ENCODE measurements at regions not wholly inside any gene's neighbourhood (a gene's known extent, or its start where the extent isn't known, plus 50 kb on each side); places are given as distances from the start of the nearest gene placed in this dataset.

DNA sequence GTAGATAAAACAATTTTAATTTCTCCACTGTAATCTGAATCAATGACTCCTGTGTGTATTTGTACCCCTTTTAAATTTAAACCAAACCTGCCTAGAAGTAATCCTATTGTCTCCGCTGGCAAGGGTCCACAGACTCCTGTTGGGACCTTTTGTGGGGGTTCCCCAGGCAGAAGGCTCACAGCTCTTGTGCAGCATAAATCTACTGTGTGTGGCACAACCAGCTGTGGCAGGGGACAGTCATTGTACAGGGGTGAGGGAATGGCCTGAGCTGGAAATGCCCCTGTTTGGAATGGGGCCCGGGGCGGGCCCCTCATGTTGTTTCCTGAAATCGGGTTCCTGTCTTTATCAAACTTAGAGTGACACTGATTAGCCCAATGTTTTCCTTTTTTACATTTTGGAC is 318.2 kb upstream of the FAM98A start (continued):
- TF ChIP-seq, protein P1, sequence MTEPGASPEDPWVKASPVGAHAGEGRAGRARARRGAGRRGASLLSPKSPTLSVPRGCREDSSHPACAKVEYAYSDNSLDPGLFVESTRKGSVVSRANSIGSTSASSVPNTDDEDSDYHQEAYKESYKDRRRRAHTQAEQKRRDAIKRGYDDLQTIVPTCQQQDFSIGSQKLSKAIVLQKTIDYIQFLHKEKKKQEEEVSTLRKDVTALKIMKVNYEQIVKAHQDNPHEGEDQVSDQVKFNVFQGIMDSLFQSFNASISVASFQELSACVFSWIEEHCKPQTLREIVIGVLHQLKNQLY (CRISPR knock-in tag; IDR thresholded peaks at IDR 0.05) = no peak
- TF ChIP-seq, protein P2, sequence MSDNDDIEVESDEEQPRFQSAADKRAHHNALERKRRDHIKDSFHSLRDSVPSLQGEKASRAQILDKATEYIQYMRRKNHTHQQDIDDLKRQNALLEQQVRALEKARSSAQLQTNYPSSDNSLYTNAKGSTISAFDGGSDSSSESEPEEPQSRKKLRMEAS (CRISPR knock-in tag; IDR thresholded peaks at IDR 0.05) = no peak
- TF ChIP-seq, protein P3, sequence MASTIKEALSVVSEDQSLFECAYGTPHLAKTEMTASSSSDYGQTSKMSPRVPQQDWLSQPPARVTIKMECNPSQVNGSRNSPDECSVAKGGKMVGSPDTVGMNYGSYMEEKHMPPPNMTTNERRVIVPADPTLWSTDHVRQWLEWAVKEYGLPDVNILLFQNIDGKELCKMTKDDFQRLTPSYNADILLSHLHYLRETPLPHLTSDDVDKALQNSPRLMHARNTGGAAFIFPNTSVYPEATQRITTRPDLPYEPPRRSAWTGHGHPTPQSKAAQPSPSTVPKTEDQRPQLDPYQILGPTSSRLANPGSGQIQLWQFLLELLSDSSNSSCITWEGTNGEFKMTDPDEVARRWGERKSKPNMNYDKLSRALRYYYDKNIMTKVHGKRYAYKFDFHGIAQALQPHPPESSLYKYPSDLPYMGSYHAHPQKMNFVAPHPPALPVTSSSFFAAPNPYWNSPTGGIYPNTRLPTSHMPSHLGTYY (CRISPR knock-in tag; IDR thresholded peaks at IDR 0.05) = no peak

DNA sequence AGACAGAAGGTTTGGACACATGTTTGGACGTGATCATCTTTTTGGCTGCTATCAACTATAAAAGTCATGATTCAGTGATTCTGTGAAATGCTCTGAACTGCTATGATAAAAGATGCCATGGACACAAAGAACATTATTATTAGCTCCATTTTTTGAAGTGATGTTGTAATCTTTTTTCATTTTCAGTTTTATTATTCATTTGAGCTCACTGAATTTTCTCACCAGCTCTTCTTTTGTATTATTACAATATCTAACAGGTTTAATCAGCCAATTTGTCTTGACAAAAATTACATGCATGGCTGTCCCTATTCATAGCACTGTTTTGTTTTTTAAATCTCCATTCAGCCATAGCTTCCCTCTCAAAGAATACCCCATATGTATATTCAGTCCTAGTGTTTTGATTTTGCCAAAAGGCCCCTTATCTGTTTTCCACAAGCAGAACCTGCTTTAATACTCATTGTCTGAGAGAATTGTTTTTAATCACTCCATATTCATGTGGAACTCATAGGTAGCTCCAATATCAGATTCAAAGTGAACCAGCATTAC is 314.0 kb upstream of the FAM98A start:
- Mint-ChIP-seq H3K4me3 (no peak overlapping the region), H3K4me1 (peaks cover 5% of the 10 kb centered on the region; the same call in 1 of the 2 replicates), H3K9me3 (peaks cover 58% of the 10 kb centered on the region), H3K27ac (no peak overlapping the region), H3K36me3 (peaks cover 49% of the 10 kb centered on the region), H3K27me3 (ENCODE audit: low read depth) (peaks cover 3% of the 10 kb centered on the region; the same call in 1 of the 2 replicates)
- DNase-seq (ENCODE audit: low spot score) (no peak), ATAC-seq (no peak)
- POLR2A ChIA-PET = no interaction called here
- TF ChIP-seq KAT7 (CRISPR knock-in tag; IDR thresholded peaks at IDR 0.05; ENCODE audit: borderline replicate concordance) (no peak), NFE2L1 (CRISPR knock-in tag; IDR thresholded peaks at IDR 0.05) (no peak), SOX15 (CRISPR knock-in tag; IDR thresholded peaks at IDR 0.05) (no peak), RORB (CRISPR knock-in tag; IDR thresholded peaks at IDR 0.05) (no peak), ZNF138 (CRISPR knock-in tag; conservative IDR thresholded peaks at IDR 0.05) (no peak), GTF2I (CRISPR knock-in tag; conservative IDR thresholded peaks at IDR 0.05) (no peak)
- TF ChIP-seq, protein P4, sequence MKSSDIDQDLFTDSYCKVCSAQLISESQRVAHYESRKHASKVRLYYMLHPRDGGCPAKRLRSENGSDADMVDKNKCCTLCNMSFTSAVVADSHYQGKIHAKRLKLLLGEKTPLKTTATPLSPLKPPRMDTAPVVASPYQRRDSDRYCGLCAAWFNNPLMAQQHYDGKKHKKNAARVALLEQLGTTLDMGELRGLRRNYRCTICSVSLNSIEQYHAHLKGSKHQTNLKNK (CRISPR knock-in tag; IDR thresholded peaks at IDR 0.05) = no peak
- TF ChIP-seq, protein P5, sequence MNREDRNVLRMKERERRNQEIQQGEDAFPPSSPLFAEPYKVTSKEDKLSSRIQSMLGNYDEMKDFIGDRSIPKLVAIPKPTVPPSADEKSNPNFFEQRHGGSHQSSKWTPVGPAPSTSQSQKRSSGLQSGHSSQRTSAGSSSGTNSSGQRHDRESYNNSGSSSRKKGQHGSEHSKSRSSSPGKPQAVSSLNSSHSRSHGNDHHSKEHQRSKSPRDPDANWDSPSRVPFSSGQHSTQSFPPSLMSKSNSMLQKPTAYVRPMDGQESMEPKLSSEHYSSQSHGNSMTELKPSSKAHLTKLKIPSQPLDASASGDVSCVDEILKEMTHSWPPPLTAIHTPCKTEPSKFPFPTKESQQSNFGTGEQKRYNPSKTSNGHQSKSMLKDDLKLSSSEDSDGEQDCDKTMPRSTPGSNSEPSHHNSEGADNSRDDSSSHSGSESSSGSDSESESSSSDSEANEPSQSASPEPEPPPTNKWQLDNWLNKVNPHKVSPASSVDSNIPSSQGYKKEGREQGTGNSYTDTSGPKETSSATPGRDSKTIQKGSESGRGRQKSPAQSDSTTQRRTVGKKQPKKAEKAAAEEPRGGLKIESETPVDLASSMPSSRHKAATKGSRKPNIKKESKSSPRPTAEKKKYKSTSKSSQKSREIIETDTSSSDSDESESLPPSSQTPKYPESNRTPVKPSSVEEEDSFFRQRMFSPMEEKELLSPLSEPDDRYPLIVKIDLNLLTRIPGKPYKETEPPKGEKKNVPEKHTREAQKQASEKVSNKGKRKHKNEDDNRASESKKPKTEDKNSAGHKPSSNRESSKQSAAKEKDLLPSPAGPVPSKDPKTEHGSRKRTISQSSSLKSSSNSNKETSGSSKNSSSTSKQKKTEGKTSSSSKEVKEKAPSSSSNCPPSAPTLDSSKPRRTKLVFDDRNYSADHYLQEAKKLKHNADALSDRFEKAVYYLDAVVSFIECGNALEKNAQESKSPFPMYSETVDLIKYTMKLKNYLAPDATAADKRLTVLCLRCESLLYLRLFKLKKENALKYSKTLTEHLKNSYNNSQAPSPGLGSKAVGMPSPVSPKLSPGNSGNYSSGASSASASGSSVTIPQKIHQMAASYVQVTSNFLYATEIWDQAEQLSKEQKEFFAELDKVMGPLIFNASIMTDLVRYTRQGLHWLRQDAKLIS (CRISPR knock-in tag; IDR thresholded peaks at IDR 0.05; ENCODE audit: borderline replicate concordance) = no peak
- CTCF ChIA-PET = no interaction called here

DNA sequence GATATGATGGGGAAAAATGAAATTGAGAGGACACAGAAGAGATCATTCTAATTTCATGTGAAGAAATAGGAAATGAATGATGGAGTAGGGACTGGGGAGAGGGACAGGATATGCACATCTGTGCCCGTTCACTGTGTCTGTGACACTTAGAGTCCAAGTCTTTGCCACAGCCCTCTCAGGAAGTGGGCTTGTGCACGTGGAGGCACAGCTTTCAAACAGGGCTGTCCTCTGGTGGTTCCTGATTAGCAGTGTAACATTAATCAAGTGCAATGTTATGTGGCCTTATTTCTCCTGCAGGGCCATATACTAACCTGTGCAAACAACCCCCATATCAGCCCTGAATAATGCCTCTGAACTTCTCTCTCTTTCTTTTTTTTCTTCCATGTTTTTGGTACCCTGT is 312.2 kb upstream of the FAM98A start:
- no peak overlapping the region for H3K4me3 Mint-ChIP-seq
- ATAC-seq = no peak
- peaks cover 40% of the 10 kb centered on the region for H3K9me3 Mint-ChIP-seq
- peaks cover 3% of the 10 kb centered on the region; the same call in 1 of the 2 replicates for H3K27me3 Mint-ChIP-seq (ENCODE audit: low read depth)
- CTCF ChIA-PET = no interaction called here
- no peak overlapping the region for H3K27ac Mint-ChIP-seq
- H3K4me1 Mint-ChIP-seq = peaks cover 5% of the 10 kb centered on the region; the same call in 1 of the 2 replicates
- peaks cover 37% of the 10 kb centered on the region for H3K36me3 Mint-ChIP-seq
- POLR2A ChIA-PET = no interaction called here
- no peak for DNase-seq (ENCODE audit: low spot score)
- TF ChIP-seq NR3C1 (CRISPR knock-in tag; conservative IDR thresholded peaks at IDR 0.05; ENCODE audit: low read depth) = no peak
- TF ChIP-seq, protein P6, sequence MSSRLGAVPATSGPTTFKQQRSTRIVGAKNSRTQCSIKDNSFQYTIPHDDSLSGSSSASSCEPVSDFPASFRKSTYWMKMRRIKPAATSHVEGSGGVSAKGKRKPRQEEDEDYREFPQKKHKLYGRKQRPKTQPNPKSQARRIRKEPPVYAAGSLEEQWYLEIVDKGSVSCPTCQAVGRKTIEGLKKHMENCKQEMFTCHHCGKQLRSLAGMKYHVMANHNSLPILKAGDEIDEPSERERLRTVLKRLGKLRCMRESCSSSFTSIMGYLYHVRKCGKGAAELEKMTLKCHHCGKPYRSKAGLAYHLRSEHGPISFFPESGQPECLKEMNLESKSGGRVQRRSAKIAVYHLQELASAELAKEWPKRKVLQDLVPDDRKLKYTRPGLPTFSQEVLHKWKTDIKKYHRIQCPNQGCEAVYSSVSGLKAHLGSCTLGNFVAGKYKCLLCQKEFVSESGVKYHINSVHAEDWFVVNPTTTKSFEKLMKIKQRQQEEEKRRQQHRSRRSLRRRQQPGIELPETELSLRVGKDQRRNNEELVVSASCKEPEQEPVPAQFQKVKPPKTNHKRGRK (CRISPR knock-in tag; IDR thresholded peaks at IDR 0.05; ENCODE audit: borderline replicate concordance) = no peak
- no peak for TF ChIP-seq ESRRA (CRISPR knock-in tag; IDR thresholded peaks at IDR 0.05; ENCODE audit: borderline replicate concordance)
- TF ChIP-seq JAZF1 (CRISPR knock-in tag; IDR thresholded peaks at IDR 0.05) = no peak
- no peak for TF ChIP-seq SMAD3 (CRISPR knock-in tag; IDR thresholded peaks at IDR 0.05; ENCODE audit: borderline replicate concordance)
- no peak for TF ChIP-seq KAT7 (CRISPR knock-in tag; IDR thresholded peaks at IDR 0.05; ENCODE audit: borderline replicate concordance)
- TF ChIP-seq, protein P7, sequence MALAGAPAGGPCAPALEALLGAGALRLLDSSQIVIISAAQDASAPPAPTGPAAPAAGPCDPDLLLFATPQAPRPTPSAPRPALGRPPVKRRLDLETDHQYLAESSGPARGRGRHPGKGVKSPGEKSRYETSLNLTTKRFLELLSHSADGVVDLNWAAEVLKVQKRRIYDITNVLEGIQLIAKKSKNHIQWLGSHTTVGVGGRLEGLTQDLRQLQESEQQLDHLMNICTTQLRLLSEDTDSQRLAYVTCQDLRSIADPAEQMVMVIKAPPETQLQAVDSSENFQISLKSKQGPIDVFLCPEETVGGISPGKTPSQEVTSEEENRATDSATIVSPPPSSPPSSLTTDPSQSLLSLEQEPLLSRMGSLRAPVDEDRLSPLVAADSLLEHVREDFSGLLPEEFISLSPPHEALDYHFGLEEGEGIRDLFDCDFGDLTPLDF (CRISPR knock-in tag; IDR thresholded peaks at IDR 0.05) = no peak
- no peak for TF ChIP-seq ELF4 (CRISPR knock-in tag; IDR thresholded peaks at IDR 0.05; ENCODE audit: low read depth)
- TF ChIP-seq, protein P1 (CRISPR knock-in tag; IDR thresholded peaks at IDR 0.05) = no peak
- TF ChIP-seq ZNF423 (CRISPR knock-in tag; IDR thresholded peaks at IDR 0.05) = no peak
- no peak for TF ChIP-seq TCF7 (CRISPR knock-in tag; IDR thresholded peaks at IDR 0.05; ENCODE audit: low read depth)
- TF ChIP-seq, protein P8, sequence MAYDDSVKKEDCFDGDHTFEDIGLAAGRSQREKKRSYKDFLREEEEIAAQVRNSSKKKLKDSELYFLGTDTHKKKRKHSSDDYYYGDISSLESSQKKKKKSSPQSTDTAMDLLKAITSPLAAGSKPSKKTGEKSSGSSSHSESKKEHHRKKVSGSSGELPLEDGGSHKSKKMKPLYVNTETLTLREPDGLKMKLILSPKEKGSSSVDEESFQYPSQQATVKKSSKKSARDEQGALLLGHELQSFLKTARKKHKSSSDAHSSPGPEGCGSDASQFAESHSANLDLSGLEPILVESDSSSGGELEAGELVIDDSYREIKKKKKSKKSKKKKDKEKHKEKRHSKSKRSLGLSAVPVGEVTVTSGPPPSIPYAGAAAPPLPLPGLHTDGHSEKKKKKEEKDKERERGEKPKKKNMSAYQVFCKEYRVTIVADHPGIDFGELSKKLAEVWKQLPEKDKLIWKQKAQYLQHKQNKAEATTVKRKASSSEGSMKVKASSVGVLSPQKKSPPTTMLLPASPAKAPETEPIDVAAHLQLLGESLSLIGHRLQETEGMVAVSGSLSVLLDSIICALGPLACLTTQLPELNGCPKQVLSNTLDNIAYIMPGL (CRISPR knock-in tag; IDR thresholded peaks at IDR 0.05) = no peak
- TF ChIP-seq SOX15 (CRISPR knock-in tag; IDR thresholded peaks at IDR 0.05) = no peak

Data from WTC11 (cell line).